CD4-positive, alpha-beta memory T cell (primary cell): ENCODE measurements at regions not wholly inside any gene's neighbourhood (a gene's known extent, or its start where the extent isn't known, plus 50 kb on each side); places are given as distances from the start of the nearest gene placed in this dataset.
A peak's percentile ranks its signal among the peaks of the same experiment; 100 is the strongest.

Experiments
- CTCF ChIA-PET: fragments of 350-600 bp; sonication (Branson Sonifier 250); formaldehyde crosslinking; loops from one replicate; lab custom pipeline; 2021; ENCODE audit warnings: inconsistent platforms; ENCODE audit not compliant: partially characterized antibody; lab: Charles Lee
- POLR2A ChIA-PET: fragments of 350-600 bp; sonication (Branson Sonifier 250); formaldehyde crosslinking; loops from one replicate; lab custom pipeline; 2021; ENCODE audit not compliant: partially characterized antibody; lab: Charles Lee
- DNase-seq, 5 donors: peaks; one replicate each; pipeline versions ENCODE4 v3.0.0 to v3.0.0-alpha.2; 2020 to 2022; ENCODE audit warnings: mixed read lengths in 1 of 5
- H3K27ac ChIP-seq: one replicate; pipeline ENCODE4 v1.7.0; 2013; ENCODE audit warnings: low read depth, low read length
- H3K27me3 ChIP-seq: 2 replicates; pipeline ENCODE4 v1.7.0; 2013; ENCODE audit warnings: mild to moderate bottlenecking, low read length, moderate library complexity; ENCODE audit not compliant: insufficient read depth
- H3K36me3 ChIP-seq: 2 replicates; pipeline ENCODE4 v1.7.0; 2013; ENCODE audit warnings: mild to moderate bottlenecking, low read length, moderate library complexity; ENCODE audit not compliant: insufficient read depth
- H3K4me1 ChIP-seq: 2 replicates; pipeline ENCODE4 v1.7.0; 2013; ENCODE audit warnings: mild to moderate bottlenecking, low read length, moderate library complexity; ENCODE audit not compliant: insufficient read depth
- H3K4me3 ChIP-seq, 2 donors: one replicate each; pipeline ENCODE4 v1.7.0; 2013; ENCODE audit warnings: low read length in 2 of 2, mild to moderate bottlenecking in 1 of 2
- H3K9me3 ChIP-seq, 2 donors: one replicate each; pipeline ENCODE4 v1.7.0; 2013; ENCODE audit warnings: low read length in 2 of 2, control low read depth in 1 of 2; ENCODE audit not compliant: control insufficient read depth in 1 of 2
- H3K27ac Mint-ChIP-seq, 7 donors: one replicate each; pipeline ENCODE4 v1.8.0; 2020 to 2021; ENCODE audit warnings: mixed read lengths in 7 of 7, mild to moderate bottlenecking in 6 of 7, inconsistent platforms in 3 of 7, moderate library complexity in 3 of 7
- H3K27me3 Mint-ChIP-seq, 2 donors: one replicate each; pipeline ENCODE4 v1.8.0; 2020 to 2021; ENCODE audit warnings: mixed read lengths in 2 of 2
- H3K36me3 Mint-ChIP-seq, 2 donors: one replicate each; pipeline ENCODE4 v1.8.0; 2020 to 2021; ENCODE audit warnings: mixed read lengths in 2 of 2, inconsistent platforms in 1 of 2, mild to moderate bottlenecking in 1 of 2
- H3K4me1 Mint-ChIP-seq, 4 donors: one replicate each; pipeline ENCODE4 v1.8.0; 2020 to 2021; ENCODE audit warnings: mixed read lengths in 4 of 4, mild to moderate bottlenecking in 1 of 4
- H3K4me3 Mint-ChIP-seq, 8 donors: one replicate each; pipeline ENCODE4 v1.8.0; 2020 to 2021; ENCODE audit warnings: mixed read lengths in 8 of 8, mild to moderate bottlenecking in 7 of 8, moderate library complexity in 6 of 8, inconsistent platforms in 3 of 8
- H3K9me3 Mint-ChIP-seq, 8 donors: one replicate each; pipeline ENCODE4 v1.8.0; 2020 to 2021; ENCODE audit warnings: mixed read lengths in 8 of 8, mild to moderate bottlenecking in 5 of 8, inconsistent platforms in 3 of 8, moderate library complexity in 1 of 8
- intact Hi-C: fragments of 100-400 bp; cut with micrococcal nuclease; formaldehyde crosslinking; loops from one replicate; pipeline ENCODE4 v1.15.1; 2023

- Mint-ChIP-seq H3K4me1 (no peaks in the 10 kb centered on the region), H3K4me3 (no peak overlapping the region), H3K27ac (no peak overlapping the region), H3K36me3 (no peaks in the 10 kb centered on the region), H3K9me3 (peaks cover 1 to 14% (median 7%) of the 10 kb centered on the region in 8 donors), H3K27me3 (no peaks in the 10 kb centered on the region)
- no peaks in the 10 kb centered on the region for H3K36me3 ChIP-seq
- no peak for DNase-seq
- H3K27ac ChIP-seq: no peak overlapping the region
- H3K9me3 ChIP-seq: no peaks in the 10 kb centered on the region
- no peaks in the 10 kb centered on the region for H3K27me3 ChIP-seq
- no peaks in the 10 kb centered on the region for H3K4me1 ChIP-seq
- ChIA-PET CTCF (no interaction called here), POLR2A (no interaction called here)
- H3K4me3 ChIP-seq: no peak overlapping the region
- intact Hi-C loops: no loop called here
Observed at GRCh38 chr3:21357241-21357640, 393.8 kb downstream of the ZNF385D start.

- peaks cover 1 to 14% (median 6%) of the 10 kb centered on the region in 8 donors for H3K9me3 Mint-ChIP-seq
- H3K27ac ChIP-seq: no peak overlapping the region
- no peak for DNase-seq
- H3K4me1 Mint-ChIP-seq: no peaks in the 10 kb centered on the region
- ChIA-PET POLR2A (no interaction called here), CTCF (no interaction called here)
- intact Hi-C loops: no loop called here
- H3K9me3 ChIP-seq: no peaks in the 10 kb centered on the region
- H3K27me3 ChIP-seq: no peaks in the 10 kb centered on the region
- H3K4me3 Mint-ChIP-seq: no peak overlapping the region
- no peak overlapping the region for H3K4me3 ChIP-seq
- H3K36me3 Mint-ChIP-seq: no peaks in the 10 kb centered on the region
- H3K4me1 ChIP-seq: no peaks in the 10 kb centered on the region
- no peaks in the 10 kb centered on the region for H3K36me3 ChIP-seq
- no peak overlapping the region for H3K27ac Mint-ChIP-seq
- H3K27me3 Mint-ChIP-seq: no peaks in the 10 kb centered on the region
Observed at GRCh38 chr3:21356402-21356801, 394.6 kb downstream of the ZNF385D start.

GRCh38 chr3:21345382-21345976 lies 405.5 kb downstream of the ZNF385D start:
- CTCF ChIA-PET: interaction anchor here (0.5 kb wide), 1 partner anchor 62 kb away, joined by 3 read pairs; no protein-coding TSS in a partner anchor
- POLR2A ChIA-PET: interaction anchor here (0.6 kb wide), 1 partner anchor 38 kb away, joined by 3 read pairs; no protein-coding TSS in a partner anchor
- Histone ChIP-seq H3K9me3 (no peaks in the 10 kb centered on the region), H3K27ac (no peak overlapping the region), H3K4me3 (no peak overlapping the region), H3K27me3 (no peaks in the 10 kb centered on the region), H3K36me3 (no peaks in the 10 kb centered on the region), H3K4me1 (no peaks in the 10 kb centered on the region)
- intact Hi-C loops: no loop called here
- Mint-ChIP-seq H3K9me3 (peaks cover 0 to 7% (median 2%) of the 10 kb centered on the region in 8 donors), H3K4me3 (no peak overlapping the region), H3K27ac (no peak overlapping the region), H3K27me3 (no peaks in the 10 kb centered on the region), H3K4me1 (no peaks in the 10 kb centered on the region), H3K36me3 (no peaks in the 10 kb centered on the region)
- no peak for DNase-seq

GRCh38 chr3:21331857-21332256 lies 419.2 kb downstream of the ZNF385D start:
- Histone ChIP-seq H3K4me1 (no peaks in the 10 kb centered on the region), H3K27ac (no peak overlapping the region), H3K27me3 (no peaks in the 10 kb centered on the region), H3K9me3 (no peaks in the 10 kb centered on the region), H3K36me3 (no peaks in the 10 kb centered on the region), H3K4me3 (no peak overlapping the region)
- intact Hi-C loops: no loop called here
- no peaks in the 10 kb centered on the region for H3K27me3 Mint-ChIP-seq
- no peaks in the 10 kb centered on the region for H3K36me3 Mint-ChIP-seq
- peaks cover 0 to 8% (median 4%) of the 10 kb centered on the region in 8 donors for H3K9me3 Mint-ChIP-seq
- CTCF ChIA-PET: no interaction called here
- H3K27ac Mint-ChIP-seq: no peak overlapping the region
- DNase-seq: no peak
- POLR2A ChIA-PET: no interaction called here
- H3K4me3 Mint-ChIP-seq: no peak overlapping the region
- peaks cover 0 to 10% (median 7%) of the 10 kb centered on the region in 4 donors for H3K4me1 Mint-ChIP-seq

- POLR2A ChIA-PET: no interaction called here
- no peak for DNase-seq
- Mint-ChIP-seq H3K9me3 (peaks cover 0 to 10% (median 2%) of the 10 kb centered on the region in 8 donors), H3K36me3 (no peaks in the 10 kb centered on the region), H3K4me1 (peaks cover 0 to 10% (median 7%) of the 10 kb centered on the region in 4 donors), H3K4me3 (no peak overlapping the region), H3K27me3 (no peaks in the 10 kb centered on the region), H3K27ac (no peak overlapping the region)
- CTCF ChIA-PET: no interaction called here
- Histone ChIP-seq H3K9me3 (no peaks in the 10 kb centered on the region), H3K36me3 (no peaks in the 10 kb centered on the region), H3K4me1 (no peaks in the 10 kb centered on the region), H3K27me3 (no peaks in the 10 kb centered on the region), H3K4me3 (no peak overlapping the region), H3K27ac (no peak overlapping the region)
- intact Hi-C loops: no loop called here
Observed at GRCh38 chr3:21331321-21331720, 419.7 kb downstream of the ZNF385D start.

GRCh38 chr3:21330293-21330692 lies 420.7 kb downstream of the ZNF385D start:
- no peaks in the 10 kb centered on the region for H3K27me3 Mint-ChIP-seq
- POLR2A ChIA-PET: no interaction called here
- Histone ChIP-seq H3K27ac (no peak overlapping the region), H3K4me3 (no peak overlapping the region), H3K27me3 (no peaks in the 10 kb centered on the region), H3K4me1 (no peaks in the 10 kb centered on the region), H3K36me3 (no peaks in the 10 kb centered on the region), H3K9me3 (no peaks in the 10 kb centered on the region)
- H3K9me3 Mint-ChIP-seq: peaks cover 0 to 10% (median 2%) of the 10 kb centered on the region in 8 donors
- intact Hi-C loops: no loop called here
- peak overlapping the region in 2 of 7 donors; percentile 43 to 80 for H3K27ac Mint-ChIP-seq
- CTCF ChIA-PET: no interaction called here
- no peak for DNase-seq
- H3K4me3 Mint-ChIP-seq: peak overlapping the region in 7 of 8 donors; percentile 5 to 83 (median 65)
- peaks cover 0 to 10% (median 7%) of the 10 kb centered on the region in 4 donors for H3K4me1 Mint-ChIP-seq
- no peaks in the 10 kb centered on the region for H3K36me3 Mint-ChIP-seq

GRCh38 chr3:21328711-21329390 lies 422.2 kb downstream of the ZNF385D start:
- Mint-ChIP-seq H3K36me3 (no peaks in the 10 kb centered on the region), H3K27me3 (no peaks in the 10 kb centered on the region), H3K27ac (peak overlapping the region in 1 of 7 donors; percentile 53), H3K4me3 (peak overlapping the region in 1 of 8 donors; percentile 12), H3K9me3 (peaks cover 0 to 10% (median 2%) of the 10 kb centered on the region in 8 donors), H3K4me1 (peaks cover 0 to 10% (median 7%) of the 10 kb centered on the region in 4 donors)
- no peak for DNase-seq
- POLR2A ChIA-PET: no interaction called here
- H3K36me3 ChIP-seq: no peaks in the 10 kb centered on the region
- intact Hi-C loops: no loop called here
- H3K4me1 ChIP-seq: no peaks in the 10 kb centered on the region
- H3K4me3 ChIP-seq: no peak overlapping the region
- no peaks in the 10 kb centered on the region for H3K27me3 ChIP-seq
- CTCF ChIA-PET: no interaction called here
- H3K27ac ChIP-seq: no peak overlapping the region
- H3K9me3 ChIP-seq: no peaks in the 10 kb centered on the region
